NCI-H1092 (cell line): ENCODE measurements at regions not wholly inside any gene's neighbourhood (a gene's known extent, or its start where the extent isn't known, plus 50 kb on each side); places are given as distances from the start of the nearest gene placed in this dataset.

Experiments used
- DNase-seq: peaks from one replicate; lab custom pipeline; 2025; lab: John Stamatoyannopoulos, UW

- DNase-seq: no peak
Measured at GRCh38 chr11:97149741-97150140, 759.9 kb downstream of the JRKL start.

- no peak for DNase-seq
Measured at GRCh38 chr11:97157221-97157740, 767.5 kb downstream of the JRKL start.

GRCh38 chr11:97158243-97158642, 768.4 kb downstream of the JRKL start:
- no peak for DNase-seq

GRCh38 chr11:97163631-97164191, 773.9 kb downstream of the JRKL start:
- DNase-seq: no peak

GRCh38 chr11:97201743-97202612, 812.2 kb downstream of the JRKL start:
- no peak for DNase-seq

- no peak for DNase-seq
Measured at GRCh38 chr11:97202613-97203292, 812.9 kb downstream of the JRKL start.

GRCh38 chr11:97218011-97218410, 828.2 kb downstream of the JRKL start:
- DNase-seq: no peak

GRCh38 chr11:97223647-97224046, 833.8 kb downstream of the JRKL start:
- no peak for DNase-seq

- DNase-seq: no peak
Measured at GRCh38 chr11:97224396-97224795, 834.6 kb downstream of the JRKL start.

GRCh38 chr11:97225794-97226193, 836.0 kb downstream of the JRKL start:
- DNase-seq: no peak

- DNase-seq: no peak
Measured at GRCh38 chr11:97229936-97230335, 840.1 kb downstream of the JRKL start.

GRCh38 chr11:97231231-97231630, 841.4 kb downstream of the JRKL start:
- DNase-seq: no peak

GRCh38 chr11:97234016-97234415, 844.2 kb downstream of the JRKL start:
- DNase-seq: no peak

- no peak for DNase-seq
Measured at GRCh38 chr11:97237151-97237550, 847.3 kb downstream of the JRKL start.

GRCh38 chr11:97247601-97248000, 857.8 kb downstream of the JRKL start:
- no peak for DNase-seq

GRCh38 chr11:97254790-97255189, 865.0 kb downstream of the JRKL start:
- DNase-seq: no peak

- DNase-seq: no peak
Measured at GRCh38 chr11:97259434-97259833, 869.6 kb downstream of the JRKL start.

GRCh38 chr11:97259884-97260283, 870.1 kb downstream of the JRKL start:
- DNase-seq: no peak

- no peak for DNase-seq
Measured at GRCh38 chr11:97263183-97263858, 873.5 kb downstream of the JRKL start.

GRCh38 chr11:97269527-97269926, 879.7 kb downstream of the JRKL start:
- no peak for DNase-seq

- no peak for DNase-seq
Measured at GRCh38 chr11:97279341-97279740, 889.5 kb downstream of the JRKL start.

GRCh38 chr11:97280347-97280746, 890.5 kb downstream of the JRKL start:
- no peak for DNase-seq
